ENCODE measurements at regions not wholly inside any gene's neighbourhood (a gene's known extent, or its start where the extent isn't known, plus 50 kb on each side); places are given as distances from the start of the nearest gene placed in this dataset.

GRCh38 chr1:68936530-68936929 lies 439.6 kb upstream of the DEPDC1 start:
- TF ChIP-seq, protein P1, sequence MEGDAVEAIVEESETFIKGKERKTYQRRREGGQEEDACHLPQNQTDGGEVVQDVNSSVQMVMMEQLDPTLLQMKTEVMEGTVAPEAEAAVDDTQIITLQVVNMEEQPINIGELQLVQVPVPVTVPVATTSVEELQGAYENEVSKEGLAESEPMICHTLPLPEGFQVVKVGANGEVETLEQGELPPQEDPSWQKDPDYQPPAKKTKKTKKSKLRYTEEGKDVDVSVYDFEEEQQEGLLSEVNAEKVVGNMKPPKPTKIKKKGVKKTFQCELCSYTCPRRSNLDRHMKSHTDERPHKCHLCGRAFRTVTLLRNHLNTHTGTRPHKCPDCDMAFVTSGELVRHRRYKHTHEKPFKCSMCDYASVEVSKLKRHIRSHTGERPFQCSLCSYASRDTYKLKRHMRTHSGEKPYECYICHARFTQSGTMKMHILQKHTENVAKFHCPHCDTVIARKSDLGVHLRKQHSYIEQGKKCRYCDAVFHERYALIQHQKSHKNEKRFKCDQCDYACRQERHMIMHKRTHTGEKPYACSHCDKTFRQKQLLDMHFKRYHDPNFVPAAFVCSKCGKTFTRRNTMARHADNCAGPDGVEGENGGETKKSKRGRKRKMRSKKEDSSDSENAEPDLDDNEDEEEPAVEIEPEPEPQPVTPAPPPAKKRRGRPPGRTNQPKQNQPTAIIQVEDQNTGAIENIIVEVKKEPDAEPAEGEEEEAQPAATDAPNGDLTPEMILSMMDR (IDR thresholded peaks at IDR 0.05; ENCODE audit: insufficient read depth, low read length) = no peak
- TF ChIP-seq GABPA (IDR thresholded peaks at IDR 0.05; ENCODE audit: low read depth) = no peak
- TF ChIP-seq, protein P2, sequence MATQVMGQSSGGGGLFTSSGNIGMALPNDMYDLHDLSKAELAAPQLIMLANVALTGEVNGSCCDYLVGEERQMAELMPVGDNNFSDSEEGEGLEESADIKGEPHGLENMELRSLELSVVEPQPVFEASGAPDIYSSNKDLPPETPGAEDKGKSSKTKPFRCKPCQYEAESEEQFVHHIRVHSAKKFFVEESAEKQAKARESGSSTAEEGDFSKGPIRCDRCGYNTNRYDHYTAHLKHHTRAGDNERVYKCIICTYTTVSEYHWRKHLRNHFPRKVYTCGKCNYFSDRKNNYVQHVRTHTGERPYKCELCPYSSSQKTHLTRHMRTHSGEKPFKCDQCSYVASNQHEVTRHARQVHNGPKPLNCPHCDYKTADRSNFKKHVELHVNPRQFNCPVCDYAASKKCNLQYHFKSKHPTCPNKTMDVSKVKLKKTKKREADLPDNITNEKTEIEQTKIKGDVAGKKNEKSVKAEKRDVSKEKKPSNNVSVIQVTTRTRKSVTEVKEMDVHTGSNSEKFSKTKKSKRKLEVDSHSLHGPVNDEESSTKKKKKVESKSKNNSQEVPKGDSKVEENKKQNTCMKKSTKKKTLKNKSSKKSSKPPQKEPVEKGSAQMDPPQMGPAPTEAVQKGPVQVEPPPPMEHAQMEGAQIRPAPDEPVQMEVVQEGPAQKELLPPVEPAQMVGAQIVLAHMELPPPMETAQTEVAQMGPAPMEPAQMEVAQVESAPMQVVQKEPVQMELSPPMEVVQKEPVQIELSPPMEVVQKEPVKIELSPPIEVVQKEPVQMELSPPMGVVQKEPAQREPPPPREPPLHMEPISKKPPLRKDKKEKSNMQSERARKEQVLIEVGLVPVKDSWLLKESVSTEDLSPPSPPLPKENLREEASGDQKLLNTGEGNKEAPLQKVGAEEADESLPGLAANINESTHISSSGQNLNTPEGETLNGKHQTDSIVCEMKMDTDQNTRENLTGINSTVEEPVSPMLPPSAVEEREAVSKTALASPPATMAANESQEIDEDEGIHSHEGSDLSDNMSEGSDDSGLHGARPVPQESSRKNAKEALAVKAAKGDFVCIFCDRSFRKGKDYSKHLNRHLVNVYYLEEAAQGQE (IDR thresholded peaks at IDR 0.05; ENCODE audit: insufficient replicate concordance, low read depth) = no peak

All from HL-60 (cell line).